ENCODE measurements at regions not wholly inside any gene's neighbourhood (a gene's known extent, or its start where the extent isn't known, plus 50 kb on each side); places are given as distances from the start of the nearest gene placed in this dataset.

DNA sequence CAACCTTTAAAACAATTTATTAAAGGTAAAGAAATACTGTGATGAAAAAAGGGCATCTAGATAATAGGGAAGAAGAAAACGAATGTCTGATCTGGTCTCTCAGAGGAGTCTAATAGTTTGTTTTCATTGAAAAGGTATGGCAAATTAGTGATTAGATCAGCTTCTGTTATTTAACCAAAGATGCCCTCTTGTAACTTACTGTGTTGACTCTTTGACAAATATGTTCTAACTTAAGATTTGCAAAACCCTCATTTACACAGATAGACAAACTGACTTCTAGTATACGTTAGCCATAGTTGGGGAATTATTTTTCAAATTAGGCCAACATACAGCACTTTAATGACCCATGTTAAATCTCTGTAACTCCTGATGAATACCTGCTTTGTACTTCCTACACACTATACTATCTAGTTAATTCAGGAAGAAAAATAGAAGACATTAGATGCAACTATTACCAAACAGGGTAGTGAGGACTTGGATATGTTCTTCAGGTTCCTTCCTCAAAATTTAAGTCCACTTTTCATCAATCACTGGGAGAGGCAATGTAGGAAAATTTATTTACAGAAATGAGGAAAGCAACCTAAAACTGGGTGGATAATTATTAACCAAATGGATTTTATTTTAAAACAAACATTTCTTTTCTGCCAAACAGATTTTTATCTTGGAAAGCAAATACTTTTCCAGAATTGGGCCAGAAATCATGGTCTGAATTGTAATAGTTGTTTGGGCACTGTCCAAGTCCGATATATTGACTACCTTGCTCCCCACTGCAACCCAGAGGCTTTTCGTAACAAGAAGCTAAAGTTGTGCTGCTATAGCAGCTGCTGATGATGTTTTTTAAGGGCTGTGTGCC lies 66.4 kb upstream of the PPP2R2B start:
- TF ChIP-seq PATZ1 (CRISPR knock-in tag; IDR thresholded peaks at IDR 0.05; ENCODE audit: borderline replicate concordance) (no peak), ARNTL (CRISPR knock-in tag; IDR thresholded peaks at IDR 0.05; ENCODE audit: borderline replicate concordance, low read depth) (no peak), TOX (CRISPR knock-in tag; IDR thresholded peaks at IDR 0.05; ENCODE audit: borderline replicate concordance) (no peak)

All from SK-N-SH treated with all-trans-retinoic acid at 6 μM for 48 hours (cell line).